Activated CD4-positive, alpha-beta memory T cell treated with anti-CD3 and anti-CD28 coated beads for 36 hours (primary cell): ENCODE measurements at regions not wholly inside any gene's neighbourhood (a gene's known extent, or its start where the extent isn't known, plus 50 kb on each side); places are given as distances from the start of the nearest gene placed in this dataset.

ENCODE experiments used
- CTCF ChIA-PET: fragments of 350-600 bp; sonication (Branson Sonifier 250); formaldehyde crosslinking; loops from one replicate; lab custom pipeline; 2021; ENCODE audit warnings: antibody characterized with exemption, inconsistent platforms; lab: Charles Lee
- POLR2A ChIA-PET: fragments of 350-600 bp; sonication (Branson Sonifier 250); formaldehyde crosslinking; loops from one replicate; lab custom pipeline; 2021; ENCODE audit warnings: antibody characterized with exemption; lab: Charles Lee
- DNase-seq: peaks from one replicate; pipeline ENCODE4 v3.0.0-alpha.2; 2020
- H3K27ac Mint-ChIP-seq: one replicate; pipeline ENCODE4 v1.8.0; 2021; ENCODE audit warnings: mixed read lengths
- H3K27me3 Mint-ChIP-seq: one replicate; pipeline ENCODE4 v1.8.0; 2021; ENCODE audit warnings: mixed read lengths
- H3K36me3 Mint-ChIP-seq: one replicate; pipeline ENCODE4 v1.8.0; 2021; ENCODE audit warnings: mixed read lengths
- H3K4me1 Mint-ChIP-seq: one replicate; pipeline ENCODE4 v1.8.0; 2021; ENCODE audit warnings: low read depth, mixed read lengths
- H3K4me3 Mint-ChIP-seq: one replicate; pipeline ENCODE4 v1.8.0; 2021; ENCODE audit warnings: mild to moderate bottlenecking, mixed read lengths
- H3K9me3 Mint-ChIP-seq: one replicate; pipeline ENCODE4 v1.8.0; 2021; ENCODE audit warnings: mixed read lengths
- intact Hi-C: fragments of 100-400 bp; cut with micrococcal nuclease; formaldehyde crosslinking; loops from one replicate; pipeline ENCODE4 v1.15.1; 2023

GRCh38 chr3:27544372-27544865 is 60.2 kb upstream of the SLC4A7 start:
- no peak for DNase-seq
- intact Hi-C loops, result loop anchor here (1.0 to 2.0 kb wide), 2 partner anchors 10 to 46 kb away; no protein-coding TSS in a partner anchor
- no peaks in the 10 kb centered on the region for H3K36me3 Mint-ChIP-seq
- POLR2A ChIA-PET, result no interaction called here
- peak overlapping the region; percentile 74 for H3K27ac Mint-ChIP-seq
- no peaks in the 10 kb centered on the region for H3K9me3 Mint-ChIP-seq
- H3K4me3 Mint-ChIP-seq, result no peak overlapping the region
- H3K27me3 Mint-ChIP-seq, result peaks cover 2% of the 10 kb centered on the region
- CTCF ChIA-PET, result no interaction called here
- peaks cover 10% of the 10 kb centered on the region for H3K4me1 Mint-ChIP-seq

- CTCF ChIA-PET, result interaction anchor here (0.8 kb wide), 1 partner anchor 9 kb away, joined by 4 read pairs; no protein-coding TSS in a partner anchor
These were observed 58.3 kb upstream of the SLC4A7 start for GRCh38 chr3:27542476-27542875.

GRCh38 chr3:27540231-27540630 is 56.0 kb upstream of the SLC4A7 start:
- DNase-seq, result no peak
- Mint-ChIP-seq H3K4me1 (peaks cover 13% of the 10 kb centered on the region), H3K27me3 (peaks cover 2% of the 10 kb centered on the region), H3K36me3 (no peaks in the 10 kb centered on the region), H3K4me3 (no peak overlapping the region), H3K27ac (no peak overlapping the region), H3K9me3 (no peaks in the 10 kb centered on the region)
- intact Hi-C loops, result no loop called here
- CTCF ChIA-PET, result no interaction called here
- POLR2A ChIA-PET, result no interaction called here

More at GRCh38 chr3:27542476-27542875, 58.3 kb upstream of the SLC4A7 start:
- intact Hi-C loops, result no loop called here
- Mint-ChIP-seq H3K27me3 (peaks cover 2% of the 10 kb centered on the region), H3K4me1 (peaks cover 10% of the 10 kb centered on the region), H3K9me3 (no peaks in the 10 kb centered on the region), H3K36me3 (no peaks in the 10 kb centered on the region), H3K27ac (no peak overlapping the region), H3K4me3 (no peak overlapping the region)
- POLR2A ChIA-PET, result no interaction called here
- DNase-seq, result no peak

- Mint-ChIP-seq H3K27ac (no peak overlapping the region), H3K27me3 (peaks cover 2% of the 10 kb centered on the region), H3K4me1 (peaks cover 23% of the 10 kb centered on the region), H3K9me3 (no peaks in the 10 kb centered on the region), H3K36me3 (no peaks in the 10 kb centered on the region), H3K4me3 (no peak overlapping the region)
- POLR2A ChIA-PET, result no interaction called here
- CTCF ChIA-PET, result no interaction called here
- no peak for DNase-seq
- intact Hi-C loops, result no loop called here
These were observed 52.3 kb upstream of the SLC4A7 start for GRCh38 chr3:27536491-27536890.

- no peaks in the 10 kb centered on the region for H3K36me3 Mint-ChIP-seq
- ChIA-PET POLR2A (interaction anchor here (0.7 kb wide), 1 partner anchor 60 kb away, joined by 3 read pairs; no protein-coding TSS in a partner anchor), CTCF (no interaction called here)
- no peaks in the 10 kb centered on the region for H3K9me3 Mint-ChIP-seq
- intact Hi-C loops, result loop anchor here (2.0 kb wide), 1 partner anchor 95 kb away; no protein-coding TSS in a partner anchor
- peaks cover 23% of the 10 kb centered on the region for H3K4me1 Mint-ChIP-seq
- no peak for DNase-seq
- H3K4me3 Mint-ChIP-seq, result no peak overlapping the region
- no peak overlapping the region for H3K27ac Mint-ChIP-seq
- no peaks in the 10 kb centered on the region for H3K27me3 Mint-ChIP-seq
These were observed 51.7 kb upstream of the SLC4A7 start for GRCh38 chr3:27535809-27536392.

GRCh38 chr3:27533718-27534573 is 49.8 kb upstream of the SLC4A7 start:
- DNase-seq, result peak; percentile 70
- peak overlapping the region; percentile 92 for H3K27ac Mint-ChIP-seq
- ChIA-PET CTCF (interaction anchor here (1.0 to 1.2 kb wide), 2 partner anchors 9 to 12 kb away, joined by 3 to 4 read pairs; no protein-coding TSS in a partner anchor), POLR2A (interaction anchor here (1.3 kb wide), 1 partner anchor 50 kb away, joined by 5 read pairs; the partner anchor contains the start of gene SLC4A7)
- peak overlapping the region; percentile 42 for H3K4me3 Mint-ChIP-seq
- no peaks in the 10 kb centered on the region for H3K27me3 Mint-ChIP-seq
- no peaks in the 10 kb centered on the region for H3K9me3 Mint-ChIP-seq
- intact Hi-C loops, result loop anchor here (1.0 to 2.0 kb wide), 5 partner anchors 10 to 97 kb away; partner anchors contain the start of gene SLC4A7
- H3K36me3 Mint-ChIP-seq, result no peaks in the 10 kb centered on the region
- H3K4me1 Mint-ChIP-seq, result peaks cover 23% of the 10 kb centered on the region
